Mesenteric fat pad (tissue), 1 donor: ENCODE measurements at regions not wholly inside any gene's neighbourhood (a gene's known extent, or its start where the extent isn't known, plus 50 kb on each side); places are given as distances from the start of the nearest gene placed in this dataset.
"Not testable (repeated sequence)": the region's sequence is repeated elsewhere in the genome, so short reads cannot be mapped to it uniquely, and the experiment has no call there.

Experiments used
- DNase-seq: peaks from one replicate; pipeline ENCODE4 v3.0.0-alpha.2; 2020; ENCODE audit warnings: low spot score
- donor health status: DM: yes; HTN: yes; CAD: no.

- DNase-seq = no peak
These were observed 252.3 kb downstream of the GATA3 start for GRCh38 chr10:8306685-8307364.

DNA sequence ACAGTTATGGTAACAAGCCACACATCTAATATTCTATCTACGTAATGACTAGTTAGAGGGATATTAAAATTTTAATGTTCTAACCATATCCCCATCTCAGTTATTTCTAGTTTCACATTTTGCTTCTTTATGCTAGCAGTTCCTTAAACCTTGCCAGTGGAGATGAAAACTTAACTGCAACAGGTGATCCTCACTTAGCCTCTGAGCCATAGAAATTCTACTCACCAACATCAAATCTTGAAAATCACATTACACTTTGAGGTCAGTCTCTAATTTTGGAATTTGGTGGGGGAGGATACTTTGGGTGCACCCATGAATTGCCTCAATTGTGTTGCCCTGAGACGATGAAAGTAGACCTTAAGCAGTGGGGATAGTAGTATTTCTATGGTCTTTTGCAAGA lies 256.4 kb downstream of the GATA3 start:
- DNase-seq = no peak

- no peak for DNase-seq
These were observed 257.1 kb downstream of the GATA3 start for GRCh38 chr10:8311526-8312070.

- no peak for DNase-seq
These were observed 257.6 kb downstream of the GATA3 start for GRCh38 chr10:8312079-8312478.

GRCh38 chr10:8312781-8313180 lies 258.3 kb downstream of the GATA3 start:
- no peak for DNase-seq

GRCh38 chr10:8314486-8314885 lies 260.0 kb downstream of the GATA3 start:
- no peak for DNase-seq

DNA sequence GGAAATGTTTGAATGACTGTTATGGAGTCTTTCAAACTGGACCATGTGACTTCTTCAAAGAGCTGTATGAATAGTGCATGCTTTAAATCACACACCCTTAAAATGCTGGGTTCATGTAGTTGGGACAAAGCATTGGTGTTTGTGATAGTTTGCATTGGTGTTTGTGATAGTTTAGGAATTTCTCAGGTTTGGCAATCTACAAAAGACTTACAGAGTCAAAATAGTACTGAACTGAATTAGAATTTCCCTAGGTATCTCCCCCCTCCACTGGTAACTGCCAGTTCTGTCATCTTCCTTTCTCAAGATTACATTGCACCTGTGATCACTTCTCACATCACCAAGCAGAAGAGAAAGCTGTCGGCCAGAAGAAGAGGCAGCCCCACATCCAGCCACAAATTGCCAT lies 261.1 kb downstream of the GATA3 start:
- DNase-seq = no peak

GRCh38 chr10:8316284-8316683 lies 261.8 kb downstream of the GATA3 start:
- DNase-seq = no peak

GRCh38 chr10:8318429-8318828 lies 263.9 kb downstream of the GATA3 start:
- DNase-seq = not testable (repeated sequence)

DNA sequence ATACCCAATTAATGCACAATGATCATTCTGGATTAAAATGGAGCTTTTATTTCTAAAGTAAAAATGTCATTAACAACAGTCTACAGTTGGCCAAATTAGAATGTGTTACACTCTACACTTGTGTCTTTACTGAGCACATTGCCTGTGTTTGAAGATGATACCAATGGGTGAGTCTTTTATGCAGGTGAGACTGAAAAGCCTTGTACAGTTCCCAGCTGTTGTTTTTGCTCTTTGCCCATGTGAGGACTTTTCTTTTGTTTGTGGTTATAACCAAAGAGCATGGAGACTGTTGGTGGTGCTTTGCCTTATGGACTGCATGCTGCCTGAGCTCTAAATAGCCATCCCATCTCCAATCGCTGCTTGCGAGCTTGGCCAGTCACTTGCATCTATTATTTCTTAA lies 264.5 kb downstream of the GATA3 start:
- no peak for DNase-seq

DNA sequence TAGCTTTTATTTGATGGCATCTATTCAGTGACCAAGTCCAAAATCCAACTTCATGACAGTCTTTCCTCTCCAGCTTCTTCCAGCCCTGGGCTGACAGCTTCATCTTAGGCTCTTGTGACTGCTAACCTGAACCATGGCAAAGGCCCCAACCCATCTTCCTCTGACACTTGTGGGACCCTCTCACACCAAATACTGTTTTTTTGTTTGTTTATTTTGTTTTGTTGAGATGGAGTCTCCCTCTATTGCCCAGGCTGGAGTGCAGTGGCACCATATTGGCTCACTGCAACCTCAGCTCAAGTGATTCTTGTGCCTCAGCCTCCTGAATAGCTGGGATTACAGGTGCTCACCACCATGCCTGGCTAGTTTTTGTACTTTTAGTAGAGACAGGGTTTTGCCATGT lies 265.2 kb downstream of the GATA3 start:
- no peak for DNase-seq

GRCh38 chr10:8321990-8322389 lies 267.5 kb downstream of the GATA3 start:
- DNase-seq = no peak

DNA sequence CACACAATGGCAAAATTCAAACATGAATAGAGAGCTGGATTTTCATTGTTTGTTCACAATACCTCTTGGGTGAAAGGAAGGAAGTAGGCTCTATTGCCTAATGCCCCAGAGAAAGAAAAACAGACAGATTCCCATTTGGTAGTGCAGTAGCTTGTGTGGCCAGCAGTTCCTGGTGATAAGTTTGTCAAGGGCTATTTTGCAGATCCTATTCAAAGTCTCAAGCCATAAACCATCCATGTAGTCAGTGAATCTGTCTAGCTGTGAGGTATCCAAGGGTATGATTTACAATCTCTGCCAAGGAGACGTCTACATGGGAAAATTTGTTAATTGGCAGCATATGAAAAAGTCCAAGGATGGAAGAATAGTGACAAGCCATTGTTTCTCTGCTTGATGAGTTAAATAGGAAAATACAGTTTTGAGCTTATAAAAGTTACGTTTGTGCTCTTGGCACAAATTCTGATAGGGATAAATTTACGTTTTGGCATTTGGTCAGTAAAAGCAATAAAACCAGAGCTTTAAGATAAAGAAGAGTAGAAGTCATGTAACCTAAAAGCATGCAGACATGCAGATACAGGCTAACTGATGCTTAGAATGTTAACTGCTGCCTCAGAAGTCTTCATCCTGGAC lies 269.1 kb downstream of the GATA3 start:
- no peak for DNase-seq

DNA sequence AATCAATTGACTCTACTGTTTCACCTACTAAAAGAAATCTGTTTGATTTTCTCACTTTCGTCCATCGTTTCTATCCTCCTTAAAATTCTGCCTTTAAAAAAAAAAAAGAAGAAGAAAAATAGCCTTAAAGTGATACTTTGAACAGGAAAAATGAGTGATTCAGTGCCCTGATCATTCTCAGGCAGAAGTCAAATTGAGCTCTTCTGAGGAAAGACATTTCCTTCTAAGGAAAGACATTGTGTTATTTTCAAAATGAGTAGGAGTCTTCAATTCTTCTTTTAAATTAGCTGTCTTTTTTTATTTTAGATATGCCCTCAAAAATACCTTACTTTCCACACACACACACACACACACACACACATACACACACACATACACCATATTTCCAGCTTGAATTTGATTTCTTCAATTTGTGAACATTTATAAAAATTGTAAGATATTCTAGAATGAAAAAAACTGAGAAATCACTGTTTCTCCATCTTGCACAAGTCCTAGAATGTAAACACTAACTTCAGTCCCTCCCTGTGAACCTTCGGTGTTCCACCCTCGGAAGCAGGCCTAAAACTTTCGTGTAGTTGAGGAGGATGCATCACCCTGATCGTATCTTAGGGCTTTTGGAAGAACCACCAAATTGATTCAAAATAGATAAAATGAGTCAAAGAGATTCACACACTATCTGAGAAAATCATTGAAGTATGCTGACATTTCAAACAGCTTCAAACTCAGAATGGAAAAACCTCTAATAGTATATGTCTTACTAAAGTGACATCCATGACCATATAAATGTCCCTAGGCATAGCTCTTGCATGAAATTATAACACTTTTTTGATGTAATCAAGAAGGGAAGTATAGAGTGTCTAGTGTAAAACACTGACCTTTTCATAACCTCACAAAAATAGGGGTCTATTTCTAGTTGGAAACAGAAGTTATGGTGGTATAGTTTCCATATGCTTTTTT lies 270.8 kb downstream of the GATA3 start:
- no peak for DNase-seq

DNA sequence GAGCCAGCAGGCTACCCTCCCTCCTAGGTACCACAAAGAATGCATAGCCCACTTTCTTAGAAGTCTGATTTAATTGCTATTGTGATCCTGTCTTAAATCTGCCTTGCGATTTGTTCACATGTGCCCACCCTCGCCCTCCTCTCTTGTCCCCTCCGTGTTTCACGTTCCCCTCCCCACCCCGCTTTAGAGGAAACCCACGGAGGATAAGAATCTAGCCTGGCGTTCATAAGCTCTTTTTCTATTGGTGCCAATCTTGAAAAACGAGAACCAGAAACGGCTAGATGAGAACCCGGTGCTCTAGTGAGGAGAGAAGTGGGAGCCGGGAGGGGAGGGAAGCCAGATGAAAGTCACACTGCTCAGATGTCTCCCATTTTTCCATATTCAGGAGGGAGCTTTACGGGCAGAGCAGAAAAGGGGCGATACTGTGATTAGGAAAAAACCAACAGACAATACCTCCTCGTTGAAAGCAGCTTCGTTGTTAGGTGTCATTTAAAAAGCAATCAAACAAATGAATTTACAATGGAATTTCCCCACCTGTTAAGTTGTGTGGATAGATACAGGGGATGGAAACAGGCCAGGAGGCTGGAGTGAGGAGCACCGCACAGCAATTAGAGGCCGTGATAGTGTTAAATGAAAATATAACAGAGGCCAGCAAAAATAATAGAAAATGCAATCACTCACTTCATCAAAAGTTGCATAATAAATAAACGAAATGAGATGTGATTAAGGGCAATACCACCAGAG lies 272.1 kb downstream of the GATA3 start:
- DNase-seq = no peak

DNA sequence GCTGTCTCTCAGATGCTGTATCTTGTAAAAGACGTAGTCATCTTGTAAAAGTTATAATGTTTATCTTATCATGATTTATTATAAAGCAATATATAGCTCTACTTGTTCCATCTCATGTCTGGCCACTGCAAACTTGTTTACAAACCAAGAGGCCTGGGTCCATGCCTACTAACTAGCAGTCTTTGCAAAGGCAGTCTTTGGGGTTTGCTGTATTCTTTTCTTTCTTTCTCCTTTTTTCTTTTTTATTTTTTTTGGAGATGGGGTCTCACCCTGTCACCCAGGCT lies 272.6 kb downstream of the GATA3 start:
- DNase-seq = no peak

GRCh38 chr10:8331387-8331786 lies 276.9 kb downstream of the GATA3 start:
- no peak for DNase-seq

DNA sequence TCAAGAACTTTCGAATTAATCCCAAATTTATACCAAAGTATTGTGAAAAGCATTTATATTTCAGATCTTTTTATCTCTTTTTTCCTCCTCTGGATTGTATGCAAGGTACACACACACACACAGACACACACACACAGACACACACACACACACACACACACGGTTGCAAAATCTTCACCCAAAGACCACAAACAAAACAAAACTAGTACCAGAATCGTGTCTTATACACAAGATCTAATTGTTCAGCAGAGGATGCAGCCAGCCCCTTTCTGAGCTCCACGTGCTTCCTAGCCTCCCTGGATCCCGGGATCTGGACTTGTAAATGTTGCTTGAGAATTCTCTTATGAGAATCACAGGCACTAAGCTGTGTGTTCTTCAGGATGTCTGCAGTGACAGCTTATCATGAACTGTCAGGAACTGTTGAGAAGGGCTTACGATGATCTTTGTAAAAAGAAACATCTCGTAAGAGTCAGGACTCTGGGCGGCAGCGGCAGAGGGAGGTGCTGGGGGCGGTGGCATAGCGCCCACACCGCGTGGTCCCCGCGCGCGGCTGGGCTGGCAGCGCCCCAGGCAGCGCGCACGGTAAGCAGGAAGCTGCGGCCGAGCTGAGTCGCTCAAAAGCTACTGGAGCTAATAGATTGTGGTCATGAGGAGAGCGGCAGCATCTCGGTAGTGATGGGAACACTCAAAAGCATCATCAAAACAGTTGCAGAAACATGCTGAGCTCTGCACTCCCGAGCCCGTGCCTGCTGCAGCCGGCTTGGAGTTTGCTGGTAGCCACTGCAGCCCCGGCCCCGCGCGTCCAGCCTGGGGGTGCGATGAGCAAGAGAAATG lies 277.6 kb downstream of the GATA3 start:
- DNase-seq = no peak

GRCh38 chr10:8332730-8333111 lies 278.2 kb downstream of the GATA3 start:
- DNase-seq = no peak

- DNase-seq = no peak
These were observed 280.1 kb downstream of the GATA3 start for GRCh38 chr10:8334631-8335030.
